ENCODE measurements at regions not wholly inside any gene's neighbourhood (a gene's known extent, or its start where the extent isn't known, plus 50 kb on each side); places are given as distances from the start of the nearest gene placed in this dataset.

- DNase-seq, result no peak
Measured at GRCh38 chr2:235314371-235314930, 179.4 kb upstream of the AGAP1 start.

DNA sequence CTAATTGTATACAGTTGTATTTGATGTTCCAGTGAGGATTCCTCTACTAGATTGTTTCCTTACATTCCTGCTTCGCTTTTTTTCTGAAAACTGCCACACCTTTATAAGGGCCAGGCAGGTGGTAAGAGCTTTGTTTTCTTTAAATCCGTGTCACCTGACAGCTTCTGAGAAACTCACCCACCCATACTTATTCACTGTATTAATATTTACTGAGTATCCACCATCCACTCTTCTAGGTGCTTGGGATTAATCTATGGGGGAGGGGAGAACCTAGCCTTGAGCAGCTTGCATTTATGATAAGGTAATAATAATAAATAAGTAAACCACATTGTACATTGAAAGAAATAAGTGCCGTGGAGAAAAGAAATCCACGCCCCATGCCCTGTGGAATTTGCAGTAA is 174.7 kb upstream of the AGAP1 start:
- DNase-seq, result no peak

DNA sequence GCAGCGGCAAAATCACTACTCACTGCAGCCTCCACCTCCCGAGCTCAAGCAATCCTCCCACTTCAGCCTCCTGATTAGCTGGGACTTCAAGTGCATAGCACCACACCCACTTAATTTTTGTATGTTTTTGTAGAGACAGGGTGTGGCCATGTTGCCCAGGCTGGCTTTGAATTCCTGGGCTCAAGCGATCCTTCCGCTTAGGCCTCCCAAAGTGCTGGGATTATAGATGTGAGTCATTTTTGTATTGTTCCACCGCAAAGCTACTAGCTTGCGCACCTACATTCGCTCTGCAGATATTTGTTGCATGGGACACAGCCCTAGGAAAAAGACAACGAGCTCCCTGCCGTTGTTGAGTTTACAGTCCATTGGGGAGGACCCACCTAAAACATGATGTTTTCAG is 173.5 kb upstream of the AGAP1 start:
- DNase-seq, result no peak

- no peak for DNase-seq
Measured at GRCh38 chr2:235324324-235324723, 169.5 kb upstream of the AGAP1 start.

GRCh38 chr2:235325151-235325550 is 168.7 kb upstream of the AGAP1 start:
- no peak for DNase-seq

- no peak for DNase-seq
Measured at GRCh38 chr2:235328991-235329390, 164.9 kb upstream of the AGAP1 start.

DNA sequence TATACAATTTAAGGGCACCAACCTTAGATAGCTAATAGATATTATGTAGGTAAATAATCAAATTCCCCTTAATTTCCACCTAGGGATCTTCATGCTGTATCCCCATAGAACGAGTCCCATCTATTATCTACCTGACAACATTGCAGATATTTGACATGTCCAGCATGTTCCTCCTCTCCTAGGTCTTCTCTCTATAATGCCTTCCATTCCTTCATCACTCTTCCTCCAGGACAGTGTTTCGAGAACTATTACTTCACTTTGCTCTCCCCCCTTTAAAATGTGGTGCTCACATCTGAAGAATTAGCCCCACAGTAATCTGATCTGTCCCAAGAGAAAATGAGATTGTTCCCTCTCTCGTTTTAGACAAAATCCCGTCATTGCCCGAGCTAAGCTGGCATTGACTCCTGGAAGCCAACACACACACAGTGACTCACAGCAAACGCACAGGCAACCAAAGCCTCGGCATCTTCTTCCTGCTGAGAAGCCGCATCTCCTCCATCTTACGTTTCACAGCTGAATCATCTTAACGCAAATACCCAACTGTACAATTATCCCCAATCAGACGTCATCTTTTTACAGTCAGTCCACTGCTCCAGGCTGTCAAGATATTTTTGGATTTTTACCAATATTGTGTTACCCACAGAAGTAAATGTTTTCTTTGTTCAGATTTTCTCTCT is 162.9 kb upstream of the AGAP1 start:
- DNase-seq, result no peak

GRCh38 chr2:235332240-235332890 is 161.5 kb upstream of the AGAP1 start:
- DNase-seq, result no peak

GRCh38 chr2:235333076-235333475 is 160.8 kb upstream of the AGAP1 start:
- DNase-seq, result no peak

DNA sequence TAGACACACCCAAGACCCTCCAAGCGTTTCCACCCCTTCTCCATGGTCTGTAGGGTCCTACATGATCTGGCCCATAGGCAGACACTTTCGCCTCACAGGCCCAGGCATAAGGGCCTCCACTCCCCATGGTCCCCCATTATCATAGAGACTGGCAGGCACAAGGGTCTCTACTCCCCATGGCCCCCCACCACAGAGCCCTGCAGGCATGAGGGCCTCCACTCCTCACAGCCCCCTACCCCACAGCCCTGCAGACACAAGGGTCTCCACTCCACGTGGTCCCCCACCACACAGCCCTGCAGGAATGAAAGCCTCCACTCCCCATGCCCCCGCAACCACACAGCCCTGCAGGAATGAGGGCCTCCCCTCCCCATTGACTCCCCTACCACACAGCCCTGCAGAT is 159.7 kb upstream of the AGAP1 start:
- no peak for DNase-seq

DNA sequence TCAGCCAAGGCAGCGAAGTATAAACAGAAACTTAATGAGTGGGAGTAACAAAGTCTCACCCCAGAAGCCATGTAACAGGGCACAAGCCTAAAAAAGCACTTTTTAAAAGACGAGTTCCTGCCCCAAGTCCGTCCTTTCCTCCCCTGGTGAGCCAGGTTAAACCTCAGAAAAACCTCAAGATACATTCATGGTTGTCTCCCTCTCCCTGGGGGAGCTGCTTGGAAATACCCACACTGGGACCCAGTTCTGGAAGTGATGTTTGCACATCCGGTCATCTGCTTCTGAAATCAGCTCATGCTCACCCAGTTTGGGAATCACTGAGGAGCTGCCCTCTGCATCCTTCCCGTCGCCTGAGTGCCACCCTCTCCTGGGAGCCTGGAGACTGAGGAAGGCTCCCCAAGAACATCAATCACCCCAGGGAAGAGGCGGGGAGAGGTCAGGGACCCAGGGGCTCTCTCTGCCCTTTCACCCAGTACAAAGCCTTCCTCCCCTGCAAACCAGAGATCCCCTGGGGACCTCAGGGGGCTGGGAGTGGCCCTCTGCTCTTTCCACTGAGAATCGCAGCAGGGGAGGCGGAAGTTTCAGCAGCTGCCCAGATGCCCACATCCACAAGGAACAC is 150.6 kb upstream of the AGAP1 start:
- no peak for DNase-seq

DNA sequence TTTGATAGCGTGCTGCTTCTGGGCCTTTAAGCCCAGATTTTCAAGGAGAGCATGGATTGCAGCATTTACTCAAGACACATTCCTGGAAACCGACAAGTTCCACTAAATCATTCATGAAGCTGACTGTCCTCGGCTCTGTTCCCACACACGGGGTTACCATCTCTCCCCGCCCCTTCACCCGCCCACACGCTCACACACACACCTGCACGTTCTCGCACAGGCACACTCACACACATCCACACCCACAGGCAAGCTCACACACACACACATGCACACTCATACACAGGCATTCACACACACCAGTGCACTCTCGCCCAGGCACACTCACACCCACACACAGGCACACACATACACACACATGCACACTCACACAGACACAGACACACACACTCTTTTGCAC is 150.0 kb upstream of the AGAP1 start:
- no peak for DNase-seq

DNA sequence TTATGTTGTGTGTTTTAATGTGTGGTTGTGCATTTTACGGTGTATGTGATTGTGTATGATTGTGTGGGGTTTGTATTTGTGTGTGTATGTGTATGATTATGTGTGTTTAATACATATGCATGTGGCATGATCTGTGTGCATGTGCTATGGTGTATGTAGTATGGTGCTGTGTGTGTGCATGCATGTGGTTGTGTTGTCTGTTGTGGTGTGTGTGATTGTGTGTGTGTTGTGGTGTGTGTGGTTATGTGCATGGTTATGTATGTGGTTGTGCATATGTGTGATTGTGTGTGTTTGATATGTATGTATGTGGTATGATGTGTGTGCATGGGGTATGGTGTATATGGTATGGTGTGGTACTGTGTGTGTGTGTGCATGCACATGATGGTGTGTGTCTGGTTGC is 148.1 kb upstream of the AGAP1 start:
- DNase-seq, result no peak

GRCh38 chr2:235347691-235348090 is 146.2 kb upstream of the AGAP1 start:
- no peak for DNase-seq

DNA sequence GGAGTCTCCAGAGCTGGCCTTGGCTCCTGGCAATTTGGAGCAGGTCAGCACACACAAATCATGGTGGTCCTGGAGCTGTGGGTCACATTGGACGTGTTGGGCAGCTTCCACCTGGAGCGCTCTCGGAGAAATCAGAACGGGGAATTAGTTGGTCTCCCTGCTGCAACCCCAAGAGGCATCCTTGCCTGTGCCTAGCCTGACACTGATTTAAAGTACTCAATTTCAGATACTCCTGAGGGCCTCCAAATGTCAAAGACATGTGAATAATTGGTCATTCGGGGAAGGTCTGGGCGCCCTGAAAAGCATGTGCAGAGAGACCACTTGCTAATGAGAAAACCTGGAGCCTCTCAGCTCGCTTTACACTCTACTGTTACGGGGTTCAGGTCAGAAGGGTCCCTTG is 145.5 kb upstream of the AGAP1 start:
- DNase-seq, result no peak

DNA sequence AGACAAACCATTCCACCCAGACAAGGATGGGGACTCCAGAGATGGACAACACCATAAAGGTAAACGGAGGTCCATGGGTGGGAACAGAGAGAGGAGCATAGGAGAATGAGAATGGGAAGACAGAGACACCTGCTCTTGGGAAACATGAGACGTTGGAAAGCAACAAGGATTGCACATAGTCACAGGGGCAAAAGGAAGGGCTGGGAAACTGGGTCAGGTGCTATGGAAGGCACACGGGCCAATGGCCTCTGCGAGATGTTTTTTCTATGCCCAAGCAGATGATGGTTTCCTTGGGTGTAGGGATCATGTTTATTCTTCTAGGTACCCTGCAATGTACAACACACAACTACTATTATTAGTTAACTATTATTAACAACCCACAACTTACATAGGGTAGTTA is 143.6 kb upstream of the AGAP1 start:
- DNase-seq, result no peak

DNA sequence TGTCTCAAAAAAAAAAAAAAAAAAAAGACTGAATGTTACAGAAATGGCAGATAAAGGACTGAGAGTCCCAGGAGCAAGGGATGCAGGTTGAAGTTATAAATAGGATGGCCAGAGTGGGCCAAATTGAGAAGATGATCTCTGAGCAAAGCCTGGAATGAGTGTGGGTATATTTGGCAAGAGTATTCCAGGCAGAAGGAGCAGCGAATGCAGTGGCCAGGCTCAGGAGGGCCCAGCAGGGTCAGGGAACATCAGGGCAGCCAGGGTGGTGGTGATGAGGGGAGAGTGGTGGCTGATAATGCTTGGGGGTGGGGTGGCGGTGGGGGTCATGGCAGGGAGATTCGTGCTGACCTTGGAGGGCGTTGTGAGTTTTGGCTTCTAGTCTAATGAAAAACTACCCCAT is 141.3 kb upstream of the AGAP1 start:
- DNase-seq, result no peak

DNA sequence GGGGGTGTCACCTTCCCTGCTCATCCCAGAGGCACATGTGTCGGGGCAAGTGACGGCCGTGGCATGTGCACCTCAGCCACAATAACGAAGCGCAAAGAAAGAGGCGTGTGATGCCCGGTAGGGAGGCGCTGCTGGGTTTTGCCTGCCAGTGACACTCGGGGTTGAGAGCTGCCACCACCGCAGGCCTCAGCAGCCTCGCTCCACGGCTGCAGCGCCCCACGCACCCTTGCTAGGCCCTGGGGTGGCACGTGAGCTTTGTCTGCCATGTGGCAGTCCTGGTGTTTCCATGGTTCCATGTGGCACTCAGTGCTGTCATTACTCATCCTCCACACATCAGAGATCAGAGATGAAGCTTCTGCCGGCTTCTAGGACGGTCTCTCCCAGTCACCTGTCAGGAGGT is 136.0 kb upstream of the AGAP1 start:
- no peak for DNase-seq

DNA sequence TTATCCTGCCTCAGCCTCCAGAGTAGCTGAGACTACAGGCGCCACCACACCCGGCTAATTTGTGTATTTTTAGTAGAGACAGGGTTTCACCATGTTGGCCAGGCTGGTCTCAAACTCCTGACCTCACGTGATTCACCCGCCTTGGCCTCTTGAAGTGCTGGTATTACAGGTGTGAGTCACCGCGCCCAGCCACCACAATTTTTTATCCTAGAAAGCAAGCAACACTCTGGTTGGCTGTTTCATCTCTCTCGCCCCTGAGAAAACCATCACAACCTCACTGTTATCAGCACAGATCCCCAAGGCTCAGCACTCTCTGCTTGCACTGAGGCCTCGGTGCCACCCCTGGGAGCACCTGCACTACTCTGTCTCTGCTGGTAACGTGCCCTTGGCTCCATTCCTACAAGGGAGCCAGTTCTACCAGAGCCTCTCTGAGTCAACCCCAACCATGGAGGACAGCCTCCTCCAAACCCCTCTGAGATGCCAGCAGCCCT is 134.8 kb upstream of the AGAP1 start:
- no peak for DNase-seq

DNA sequence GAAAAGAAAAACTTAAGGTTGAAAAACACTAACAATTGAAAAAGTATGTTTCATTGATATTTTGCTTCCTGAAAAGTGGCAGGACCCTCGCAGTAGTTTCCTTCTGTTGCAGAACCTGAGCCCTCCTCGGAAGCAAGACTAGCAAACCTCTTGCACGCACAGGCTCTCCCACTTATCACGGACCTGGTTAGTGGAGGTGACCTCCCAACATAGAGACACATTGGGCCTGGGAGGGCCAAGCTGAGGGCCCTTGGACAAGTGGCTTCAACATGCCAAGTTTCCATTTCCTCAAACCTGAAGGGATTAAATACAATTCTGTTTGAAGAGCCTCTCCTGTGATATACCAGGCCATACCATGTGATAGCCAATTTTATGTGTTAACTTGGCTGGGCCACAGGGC is 133.4 kb upstream of the AGAP1 start:
- no peak for DNase-seq

DNA sequence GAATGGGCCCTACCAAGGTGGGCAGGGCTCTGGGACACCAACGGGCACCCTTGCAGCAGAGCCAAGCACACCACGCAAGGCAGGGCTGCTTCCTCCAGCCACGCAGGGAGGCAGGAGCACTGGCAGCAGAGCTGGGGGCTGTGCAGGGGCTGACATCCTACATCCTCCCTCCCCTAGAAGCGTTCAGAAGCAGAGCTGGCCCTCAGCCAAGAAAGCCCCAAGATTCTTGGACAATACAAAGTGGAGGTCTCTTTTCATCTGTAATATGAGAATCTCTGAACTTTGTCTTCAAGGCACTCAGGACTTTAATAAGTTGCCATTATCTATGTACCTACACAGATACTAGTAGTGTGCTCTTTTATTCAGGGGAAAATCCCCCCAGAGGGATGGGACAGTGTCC is 128.1 kb upstream of the AGAP1 start:
- DNase-seq, result no peak

GRCh38 chr2:235366390-235366789 is 127.5 kb upstream of the AGAP1 start:
- no peak for DNase-seq

DNA sequence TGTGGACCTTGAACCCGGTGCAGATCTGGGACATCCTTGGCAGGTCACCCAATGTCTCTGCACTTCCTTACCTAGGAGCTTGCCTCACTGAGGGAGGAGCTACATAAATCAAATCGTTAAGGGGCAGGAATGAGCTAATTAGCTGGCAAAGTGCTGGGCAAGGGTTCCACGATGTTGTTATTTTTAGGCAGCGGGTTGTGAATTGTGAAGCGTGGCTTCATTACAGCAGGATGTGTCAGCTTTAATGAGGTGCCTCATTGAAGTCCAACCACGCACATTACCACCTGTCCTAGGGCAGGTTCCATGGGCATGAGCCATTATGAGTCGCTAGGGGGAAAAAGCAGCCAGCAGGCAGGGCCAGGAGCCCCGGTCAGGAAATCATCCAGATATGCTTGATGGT is 127.0 kb upstream of the AGAP1 start:
- no peak for DNase-seq

DNA sequence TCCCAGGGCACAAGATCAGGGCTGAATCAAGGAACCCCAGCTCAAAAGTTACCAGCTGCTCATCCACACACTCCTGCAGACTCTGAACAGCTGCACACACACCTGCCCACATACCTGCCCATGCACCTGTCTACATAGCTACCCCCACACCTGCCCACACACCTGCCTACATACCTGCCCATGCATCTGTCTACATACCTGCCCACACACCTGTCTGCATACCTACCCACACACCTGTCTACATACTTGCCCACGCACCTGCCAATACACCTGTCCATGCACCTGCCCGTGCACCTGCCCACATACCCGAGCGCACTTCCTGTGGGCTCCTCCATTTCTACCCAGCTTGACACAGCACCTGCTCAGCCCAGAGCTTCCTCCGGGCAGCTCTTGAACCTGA is 122.8 kb upstream of the AGAP1 start:
- no peak for DNase-seq
